K562 (cell line): ENCODE measurements at regions not wholly inside any gene's neighbourhood (a gene's known extent, or its start where the extent isn't known, plus 50 kb on each side); places are given as distances from the start of the nearest gene placed in this dataset.

Experiments
- C11orf30 ChIP-seq: fragments of 450-650 bp; IDR thresholded peaks from 2 replicates; pipeline ENCODE4 v1.6.1; 2016; ENCODE audit warnings: low read depth, mild to moderate bottlenecking
- GABPA ChIP-seq: fragments of 200-800 bp; sonication (Bioruptor generic); conservative IDR thresholded peaks from 2 replicates; pipeline ENCODE4 v1.6.1; 2016; ENCODE audit warnings: low read depth, missing genetic modification characterization, missing compliant biosample characterization
- GTF2A2 ChIP-seq: IDR thresholded peaks from 2 replicates; pipeline ENCODE4 v1.6.1; 2016; ENCODE audit warnings: mild to moderate bottlenecking, missing genetic modification characterization, missing compliant biosample characterization
- HCFC1 ChIP-seq: IDR thresholded peaks from 2 replicates; pipeline ENCODE4 v1.6.1; 2012; ENCODE audit warnings: low read depth, low read length, improper control_type of control experiment
- KLF16 ChIP-seq: IDR thresholded peaks from 2 replicates; pipeline ENCODE4 v1.6.1; 2016; ENCODE audit warnings: antibody characterized with exemption
- MAFG ChIP-seq: fragments of 450-650 bp; conservative IDR thresholded peaks from 2 replicates; pipeline ENCODE4 v1.6.1; 2016; ENCODE audit warnings: missing genetic modification characterization, missing compliant biosample characterization
- MYBL2 ChIP-seq, 2 experiments: fragments of 450-650 bp in 1 of 2; sonication (generic) in 1 of 2; formaldehyde crosslinking in 1 of 2; IDR thresholded peaks; 2 replicates each; pipeline versions ENCODE4 v1.6.1 to v1.8.1; 2017 to 2022; ENCODE audit warnings: borderline replicate concordance in 1 of 2, inconsistent platforms in 1 of 2, low read depth in 1 of 2, mild to moderate bottlenecking in 1 of 2, missing genetic modification reagents in 1 of 2, moderate library complexity in 1 of 2
- MYNN ChIP-seq, 2 experiments: sonication (generic); formaldehyde crosslinking in 1 of 2; IDR thresholded peaks; 2 replicates each; pipeline versions ENCODE4 v1.5.0 to v1.6.1; 2016 to 2020; ENCODE audit warnings: antibody characterized with exemption in 1 of 2, missing genetic modification reagents in 1 of 2
- NONO ChIP-seq, 2 experiments: fragments of 200-400 bp in 1 of 2; fragments of 450-650 bp in 1 of 2; formaldehyde crosslinking in 1 of 2; IDR thresholded peaks; 2 replicates each; pipeline ENCODE4 v1.6.1; 2017; ENCODE audit warnings: low read depth in 2 of 2, mild to moderate bottlenecking in 2 of 2, moderate library complexity in 2 of 2, low read length in 1 of 2
- PTTG1 ChIP-seq: fragments of 450-650 bp; IDR thresholded peaks from 2 replicates; pipeline ENCODE4 v1.6.1; 2016; ENCODE audit warnings: low read depth, mild to moderate bottlenecking, missing genetic modification characterization, missing compliant biosample characterization
- RCOR1 ChIP-seq, 2 experiments: IDR thresholded peaks; 2 replicates each; pipeline ENCODE4 v1.6.1; 2012; ENCODE audit warnings: low read depth in 2 of 2, low read length in 2 of 2, borderline replicate concordance in 1 of 2, improper control_type of control experiment in 1 of 2
- TAF7 ChIP-seq: fragments of 450-650 bp; IDR thresholded peaks from 2 replicates; pipeline ENCODE4 v1.6.1; 2016; ENCODE audit warnings: missing genetic modification characterization, missing compliant biosample characterization
- TEAD4 ChIP-seq, 2 experiments: sonication (generic) in 1 of 2; formaldehyde crosslinking in 1 of 2; IDR thresholded peaks; 2 replicates each; pipeline versions ENCODE4 v1.6.1 to v1.8.0; 2012 to 2022; ENCODE audit warnings: borderline replicate concordance in 1 of 2, inconsistent platforms in 1 of 2, low read length in 1 of 2, mild to moderate bottlenecking in 1 of 2, missing genetic modification reagents in 1 of 2
- TF ChIP-seq, protein P1 (sequence below): fragments of 450-650 bp; IDR thresholded peaks from 2 replicates; pipeline ENCODE4 v1.6.1; 2018; ENCODE audit warnings: mild to moderate bottlenecking, low read depth; ENCODE audit not compliant: partially characterized antibody
- TF ChIP-seq, protein P2 (sequence below): fragments of 450-650 bp; formaldehyde crosslinking; IDR thresholded peaks from 2 replicates; pipeline ENCODE4 v1.4.0; 2022; ENCODE audit warnings: missing genetic modification characterization
- TF ChIP-seq, protein P3 (sequence below): fragments of 250-450 bp; sonication (Bioruptor Pico); IDR thresholded peaks from 2 replicates; pipeline ENCODE4 v1.4.0; 2020; ENCODE audit warnings: borderline replicate concordance
- TF ChIP-seq, protein P4 (sequence below): fragments of 250-450 bp; sonication (Bioruptor Pico); IDR thresholded peaks from 2 replicates; pipeline ENCODE4 v1.8.0; 2021; ENCODE audit warnings: moderate library complexity, mild to moderate bottlenecking, inconsistent platforms
- TF ChIP-seq, protein P5 (sequence below): sonication (generic); formaldehyde crosslinking; IDR thresholded peaks from 2 replicates; pipeline ENCODE4 v1.4.0; 2020; ENCODE audit warnings: mild to moderate bottlenecking, missing genetic modification reagents
- TF ChIP-seq, protein P6 (sequence below): sonication (generic); formaldehyde crosslinking; IDR thresholded peaks from 2 replicates; pipeline ENCODE4 v1.8.1; 2023; ENCODE audit warnings: mild to moderate bottlenecking, missing genetic modification reagents

DNA sequence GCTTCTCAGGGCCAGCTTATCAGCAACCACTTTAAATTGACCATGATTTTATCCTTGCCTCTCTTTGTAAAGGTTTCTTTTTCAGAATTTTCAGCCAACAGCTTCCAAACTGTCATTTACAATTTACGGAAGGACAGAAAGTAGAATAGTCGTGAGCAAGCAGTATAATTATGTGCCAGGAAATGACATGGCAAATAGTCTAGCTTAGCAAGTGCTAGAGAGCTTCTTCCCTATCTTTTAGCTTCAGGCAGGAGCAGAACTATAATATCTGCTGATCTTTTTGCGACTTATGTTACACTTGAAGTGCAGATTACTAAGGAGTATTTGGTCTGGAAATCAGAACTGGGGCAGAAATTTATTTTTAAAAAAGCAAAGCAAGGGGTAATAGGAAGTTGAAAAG is 123.0 kb upstream of the AP1S2 start (continued):
- TF ChIP-seq NONO (IDR thresholded peaks at IDR 0.05; ENCODE audit: low read depth in 2 of 2, low read length in 1 of 2) (no peak), RCOR1 (IDR thresholded peaks at IDR 0.05; ENCODE audit: borderline replicate concordance in 1 of 2, low read depth in 2 of 2, low read length in 2 of 2) (peak in 1 of 2 experiments; percentile 58; a peak in 1 of 4 replicates), MAFG (peak; percentile 85), PTTG1 (tag) (no peak), MYBL2 (IDR thresholded peaks at IDR 0.05; ENCODE audit: low read depth) (no peak), MYBL2 (CRISPR knock-in tag; IDR thresholded peaks at IDR 0.05; ENCODE audit: borderline replicate concordance) (no peak), TAF7 (tag) (no peak), GTF2A2 (tag) (no peak), C11orf30 (peak; percentile 64), HCFC1 (no peak), KLF16 (peak; percentile 57; the same call in 1 of the 2 replicates), MYNN (IDR thresholded peaks at IDR 0.05) (no peak), MYNN (CRISPR knock-in tag; IDR thresholded peaks at IDR 0.05) (no peak), GABPA (tag) (peak; percentile 55; the same call in 1 of the 2 replicates), TEAD4 (IDR thresholded peaks at IDR 0.05; ENCODE audit: low read length) (peak; percentile 82), TEAD4 (CRISPR knock-in tag; IDR thresholded peaks at IDR 0.05; ENCODE audit: borderline replicate concordance) (no peak)
- TF ChIP-seq, protein P1, sequence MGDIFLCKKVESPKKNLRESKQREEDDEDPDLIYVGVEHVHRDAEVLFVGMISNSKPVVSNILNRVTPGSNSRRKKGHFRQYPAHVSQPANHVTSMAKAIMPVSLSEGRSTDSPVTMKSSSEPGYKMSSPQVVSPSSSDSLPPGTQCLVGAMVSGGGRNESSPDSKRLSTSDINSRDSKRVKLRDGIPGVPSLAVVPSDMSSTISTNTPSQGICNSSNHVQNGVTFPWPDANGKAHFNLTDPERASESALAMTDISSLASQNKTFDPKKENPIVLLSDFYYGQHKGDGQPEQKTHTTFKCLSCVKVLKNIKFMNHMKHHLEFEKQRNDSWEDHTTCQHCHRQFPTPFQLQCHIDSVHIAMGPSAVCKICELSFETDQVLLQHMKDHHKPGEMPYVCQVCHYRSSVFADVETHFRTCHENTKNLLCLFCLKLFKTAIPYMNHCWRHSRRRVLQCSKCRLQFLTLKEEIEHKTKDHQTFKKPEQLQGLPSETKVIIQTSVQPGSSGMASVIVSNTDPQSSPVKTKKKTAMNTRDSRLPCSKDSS = no peak
- TF ChIP-seq, protein P2, sequence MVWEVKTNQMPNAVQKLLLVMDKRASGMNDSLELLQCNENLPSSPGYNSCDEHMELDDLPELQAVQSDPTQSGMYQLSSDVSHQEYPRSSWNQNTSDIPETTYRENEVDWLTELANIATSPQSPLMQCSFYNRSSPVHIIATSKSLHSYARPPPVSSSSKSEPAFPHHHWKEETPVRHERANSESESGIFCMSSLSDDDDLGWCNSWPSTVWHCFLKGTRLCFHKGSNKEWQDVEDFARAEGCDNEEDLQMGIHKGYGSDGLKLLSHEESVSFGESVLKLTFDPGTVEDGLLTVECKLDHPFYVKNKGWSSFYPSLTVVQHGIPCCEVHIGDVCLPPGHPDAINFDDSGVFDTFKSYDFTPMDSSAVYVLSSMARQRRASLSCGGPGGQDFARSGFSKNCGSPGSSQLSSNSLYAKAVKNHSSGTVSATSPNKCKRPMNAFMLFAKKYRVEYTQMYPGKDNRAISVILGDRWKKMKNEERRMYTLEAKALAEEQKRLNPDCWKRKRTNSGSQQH (CRISPR knock-in tag) = no peak
- TF ChIP-seq, protein P3, sequence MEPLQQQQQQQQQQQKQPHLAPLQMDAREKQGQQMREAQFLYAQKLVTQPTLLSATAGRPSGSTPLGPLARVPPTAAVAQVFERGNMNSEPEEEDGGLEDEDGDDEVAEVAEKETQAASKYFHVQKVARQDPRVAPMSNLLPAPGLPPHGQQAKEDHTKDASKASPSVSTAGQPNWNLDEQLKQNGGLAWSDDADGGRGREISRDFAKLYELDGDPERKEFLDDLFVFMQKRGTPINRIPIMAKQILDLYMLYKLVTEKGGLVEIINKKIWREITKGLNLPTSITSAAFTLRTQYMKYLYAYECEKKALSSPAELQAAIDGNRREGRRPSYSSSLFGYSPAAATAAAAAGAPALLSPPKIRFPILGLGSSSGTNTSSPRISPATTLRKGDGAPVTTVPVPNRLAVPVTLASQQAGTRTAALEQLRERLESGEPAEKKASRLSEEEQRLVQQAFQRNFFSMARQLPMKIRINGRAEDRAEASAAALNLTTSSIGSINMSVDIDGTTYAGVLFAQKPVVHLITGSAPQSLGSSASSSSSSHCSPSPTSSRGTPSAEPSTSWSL (CRISPR knock-in tag) = no peak
- TF ChIP-seq, protein P4, sequence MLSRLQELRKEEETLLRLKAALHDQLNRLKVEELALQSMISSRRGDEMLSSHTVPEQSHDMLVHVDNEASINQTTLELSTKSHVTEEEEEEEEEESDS (CRISPR knock-in tag) = no peak
- TF ChIP-seq, protein P5, sequence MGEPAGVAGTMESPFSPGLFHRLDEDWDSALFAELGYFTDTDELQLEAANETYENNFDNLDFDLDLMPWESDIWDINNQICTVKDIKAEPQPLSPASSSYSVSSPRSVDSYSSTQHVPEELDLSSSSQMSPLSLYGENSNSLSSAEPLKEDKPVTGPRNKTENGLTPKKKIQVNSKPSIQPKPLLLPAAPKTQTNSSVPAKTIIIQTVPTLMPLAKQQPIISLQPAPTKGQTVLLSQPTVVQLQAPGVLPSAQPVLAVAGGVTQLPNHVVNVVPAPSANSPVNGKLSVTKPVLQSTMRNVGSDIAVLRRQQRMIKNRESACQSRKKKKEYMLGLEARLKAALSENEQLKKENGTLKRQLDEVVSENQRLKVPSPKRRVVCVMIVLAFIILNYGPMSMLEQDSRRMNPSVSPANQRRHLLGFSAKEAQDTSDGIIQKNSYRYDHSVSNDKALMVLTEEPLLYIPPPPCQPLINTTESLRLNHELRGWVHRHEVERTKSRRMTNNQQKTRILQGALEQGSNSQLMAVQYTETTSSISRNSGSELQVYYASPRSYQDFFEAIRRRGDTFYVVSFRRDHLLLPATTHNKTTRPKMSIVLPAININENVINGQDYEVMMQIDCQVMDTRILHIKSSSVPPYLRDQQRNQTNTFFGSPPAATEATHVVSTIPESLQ = no peak
- TF ChIP-seq, protein P6, sequence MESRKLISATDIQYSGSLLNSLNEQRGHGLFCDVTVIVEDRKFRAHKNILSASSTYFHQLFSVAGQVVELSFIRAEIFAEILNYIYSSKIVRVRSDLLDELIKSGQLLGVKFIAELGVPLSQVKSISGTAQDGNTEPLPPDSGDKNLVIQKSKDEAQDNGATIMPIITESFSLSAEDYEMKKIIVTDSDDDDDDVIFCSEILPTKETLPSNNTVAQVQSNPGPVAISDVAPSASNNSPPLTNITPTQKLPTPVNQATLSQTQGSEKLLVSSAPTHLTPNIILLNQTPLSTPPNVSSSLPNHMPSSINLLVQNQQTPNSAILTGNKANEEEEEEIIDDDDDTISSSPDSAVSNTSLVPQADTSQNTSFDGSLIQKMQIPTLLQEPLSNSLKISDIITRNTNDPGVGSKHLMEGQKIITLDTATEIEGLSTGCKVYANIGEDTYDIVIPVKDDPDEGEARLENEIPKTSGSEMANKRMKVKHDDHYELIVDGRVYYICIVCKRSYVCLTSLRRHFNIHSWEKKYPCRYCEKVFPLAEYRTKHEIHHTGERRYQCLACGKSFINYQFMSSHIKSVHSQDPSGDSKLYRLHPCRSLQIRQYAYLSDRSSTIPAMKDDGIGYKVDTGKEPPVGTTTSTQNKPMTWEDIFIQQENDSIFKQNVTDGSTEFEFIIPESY (CRISPR knock-in tag) = no peak
